ENCODE measurements at regions not wholly inside any gene's neighbourhood (a gene's known extent, or its start where the extent isn't known, plus 50 kb on each side); places are given as distances from the start of the nearest gene placed in this dataset.

DNA sequence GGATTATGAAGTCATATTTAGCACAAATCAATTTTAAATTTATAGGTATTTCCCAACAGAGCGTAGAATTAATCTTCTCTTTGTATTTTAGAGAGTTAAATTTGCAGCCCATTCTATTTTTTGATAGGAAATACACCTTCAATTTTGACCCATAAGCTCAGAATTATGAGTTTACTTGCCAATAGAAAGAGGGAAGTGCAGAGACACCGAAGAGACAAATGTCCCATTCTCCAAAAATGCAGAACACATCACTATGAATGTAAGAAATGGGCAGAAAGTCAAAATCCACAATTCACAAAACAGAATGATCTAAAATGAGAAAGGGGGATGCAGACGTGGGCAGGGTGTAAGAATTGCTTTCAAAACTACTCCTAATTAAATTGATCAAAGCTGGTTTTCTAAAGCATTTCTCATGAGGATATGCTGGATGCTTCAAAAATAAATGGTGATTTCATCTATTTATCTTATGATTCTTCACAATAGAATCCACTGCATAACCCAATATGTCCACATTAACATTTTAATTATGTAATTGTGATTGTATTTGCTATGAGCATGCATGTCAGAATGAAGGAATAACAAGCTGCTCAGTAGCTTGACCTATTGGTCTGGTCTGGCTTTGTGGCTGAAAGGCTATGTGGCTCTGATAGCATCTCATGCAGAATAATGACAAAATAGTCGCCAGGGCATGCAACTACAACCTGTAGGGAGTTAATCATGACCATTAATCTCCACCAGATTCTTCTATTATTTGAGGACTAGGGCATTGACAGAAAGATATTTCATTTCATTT lies 550.1 kb upstream of the CDH18 start:
- DNase-seq (ENCODE audit: low read depth): no peak

DNA sequence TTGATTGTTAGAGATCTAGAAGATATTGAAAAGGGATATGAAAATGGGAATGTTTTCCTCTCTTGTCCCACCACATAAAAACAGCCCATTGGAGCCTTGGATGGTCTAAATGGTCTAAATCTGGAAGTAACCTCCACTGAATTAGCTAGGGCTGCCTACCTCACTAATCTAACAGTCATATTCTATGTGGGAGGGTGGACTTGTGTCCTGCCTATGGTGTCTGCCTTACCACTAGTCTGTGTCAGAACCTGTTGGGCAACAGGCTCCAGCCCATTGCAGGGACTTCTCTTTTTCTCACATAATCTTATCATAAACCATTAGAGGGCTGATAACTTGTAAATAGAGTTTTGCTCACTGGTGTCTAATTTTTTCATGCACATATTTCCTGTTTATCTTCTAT lies 548.8 kb upstream of the CDH18 start:
- DNase-seq (ENCODE audit: low read depth): no peak

DNA sequence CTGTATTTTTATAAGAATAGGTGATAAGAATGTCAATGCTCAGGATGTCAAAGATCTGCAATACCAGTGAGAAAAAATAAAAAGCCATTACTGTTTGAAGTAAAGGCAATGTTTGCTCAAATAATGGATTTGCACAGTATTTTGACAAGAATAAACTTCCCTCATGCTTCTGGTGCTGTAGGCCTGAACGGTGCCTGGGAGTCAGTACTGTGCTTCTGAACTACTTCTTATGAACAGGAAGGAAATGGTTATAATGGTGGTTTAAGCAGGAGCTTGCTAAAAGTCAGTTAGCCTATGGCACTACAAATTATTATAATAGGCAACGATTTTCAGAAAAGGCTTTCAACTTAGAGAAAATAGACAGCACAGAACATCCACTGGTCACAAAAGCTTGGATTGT lies 548.3 kb upstream of the CDH18 start:
- no peak for DNase-seq (ENCODE audit: low read depth)

DNA sequence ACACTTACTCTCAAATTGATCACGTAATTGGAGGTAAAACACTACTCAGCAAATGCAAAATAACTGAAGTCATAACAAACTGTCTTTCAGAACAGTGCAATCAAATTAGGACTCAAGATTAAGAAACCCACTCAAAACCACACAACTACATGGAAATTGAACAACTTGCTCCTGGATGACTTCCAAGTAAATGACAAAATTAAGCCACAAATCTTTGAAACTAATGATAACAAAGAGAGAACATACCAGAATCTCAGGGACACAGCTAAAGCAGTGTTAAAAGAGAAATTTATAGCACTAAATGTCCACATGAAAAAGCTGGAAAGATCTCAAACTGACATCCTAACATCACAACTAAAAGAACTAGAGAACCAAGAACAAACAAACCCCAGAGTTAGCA lies 540.5 kb upstream of the CDH18 start:
- DNase-seq (ENCODE audit: low read depth): peak; percentile 11

DNA sequence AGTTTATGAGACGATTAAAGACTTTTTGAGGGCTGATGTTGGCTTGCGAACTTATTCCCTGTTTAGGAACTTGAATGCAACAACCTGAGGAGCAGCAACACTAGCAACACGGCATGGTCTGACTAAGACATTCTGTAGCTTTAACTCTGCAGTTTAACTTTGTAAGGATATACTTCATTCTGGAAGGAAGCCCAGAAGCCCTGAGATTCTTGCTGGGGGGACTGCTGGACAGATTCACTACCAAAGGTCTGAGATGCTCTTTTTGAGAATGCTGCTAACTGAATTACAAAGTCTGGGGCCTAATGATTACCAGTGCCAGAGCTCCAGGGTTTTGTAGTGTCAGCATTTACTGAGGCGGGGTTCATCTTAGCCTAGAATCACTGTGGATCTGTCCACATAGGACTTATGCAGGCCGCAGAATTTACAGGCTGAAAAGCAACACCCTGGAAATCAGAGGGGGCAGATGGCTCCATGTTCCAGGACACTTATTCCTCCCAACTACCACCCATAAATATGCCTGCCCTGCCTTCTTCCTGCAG lies 537.1 kb upstream of the CDH18 start:
- peak; percentile 88 for DNase-seq (ENCODE audit: low read depth)

DNA sequence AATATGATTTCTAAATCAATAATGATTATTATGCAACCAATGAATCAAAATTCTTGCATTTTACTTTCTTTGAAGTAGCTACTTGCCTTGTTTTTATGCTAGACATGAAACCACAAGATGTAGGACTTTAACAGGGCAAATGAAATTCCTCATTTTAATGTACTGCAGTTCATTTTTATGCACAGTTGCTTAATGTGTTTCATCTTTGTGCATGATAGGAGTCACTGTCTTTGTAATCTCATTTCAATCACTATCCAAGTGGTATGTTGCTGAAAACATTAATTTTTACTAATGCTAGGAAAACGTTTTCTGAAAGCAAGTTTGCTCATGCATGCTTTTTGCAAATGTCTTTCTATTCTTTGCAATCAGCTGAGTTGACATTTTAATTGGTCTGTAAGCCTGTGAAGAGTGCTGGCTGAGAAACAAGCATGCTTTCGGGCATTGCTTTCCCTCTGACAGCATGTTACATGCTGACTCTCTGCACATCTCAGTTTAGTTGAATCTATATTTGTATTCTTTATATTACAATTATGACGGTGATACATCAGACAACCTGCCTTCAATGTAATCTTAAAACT lies 535.0 kb upstream of the CDH18 start:
- DNase-seq (ENCODE audit: low read depth): no peak

DNA sequence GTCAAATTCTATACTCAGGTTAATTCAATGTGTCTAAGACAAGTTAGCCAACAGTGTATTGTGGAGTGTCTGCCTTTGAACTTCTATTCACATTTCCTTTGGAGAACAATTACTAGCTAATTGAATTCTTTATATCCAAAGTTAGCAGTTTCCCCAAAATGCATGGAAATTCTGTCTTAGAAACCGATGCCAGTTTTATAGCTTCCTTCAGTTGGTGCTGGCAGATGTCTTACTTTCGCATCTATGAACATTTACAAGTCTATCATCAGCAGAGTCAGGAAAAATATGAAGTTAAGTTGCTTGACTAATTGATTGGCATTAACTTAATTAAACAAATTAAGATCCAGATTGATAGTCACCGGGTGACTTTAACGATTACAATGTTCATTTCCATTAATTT lies 527.6 kb upstream of the CDH18 start:
- DNase-seq (ENCODE audit: low read depth): no peak

DNA sequence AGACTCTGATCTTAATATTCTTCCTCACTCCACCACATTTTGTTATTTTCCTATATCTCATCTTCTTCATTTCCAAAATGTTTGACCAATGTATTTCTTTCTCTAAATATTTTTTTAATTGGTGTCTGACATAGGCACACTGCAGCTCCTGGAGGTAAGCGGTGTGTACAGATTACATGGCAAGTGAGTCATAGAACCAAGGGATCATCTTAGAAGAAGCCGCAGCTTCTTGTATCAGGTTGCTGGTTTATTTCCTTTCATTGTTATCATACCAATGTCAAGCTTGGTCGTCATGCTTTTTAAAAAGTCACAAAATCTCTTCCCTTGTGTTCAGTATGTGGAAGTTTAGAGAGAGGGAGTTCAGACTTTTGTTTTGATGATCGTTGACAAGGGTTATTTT lies 526.1 kb upstream of the CDH18 start:
- peak; percentile 73 for DNase-seq (ENCODE audit: low read depth)

DNA sequence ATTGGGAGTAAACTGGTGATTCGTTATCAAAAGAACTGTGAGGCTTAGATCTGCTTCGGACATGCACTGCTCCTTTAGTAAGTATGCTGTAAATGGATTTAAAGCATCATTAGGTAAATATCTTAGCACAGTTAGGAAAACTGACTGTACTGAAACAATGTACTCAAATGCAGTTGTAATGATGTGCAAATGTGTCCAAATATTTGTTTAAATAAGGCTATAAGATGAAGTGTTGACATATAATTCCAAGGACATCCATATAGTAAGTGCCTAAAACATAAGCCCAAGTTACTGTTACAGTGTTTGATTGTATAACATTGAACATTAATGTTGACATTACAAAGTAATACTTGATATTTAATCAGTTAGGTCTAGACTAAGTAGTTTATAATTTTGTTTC lies 512.5 kb upstream of the CDH18 start:
- DNase-seq (ENCODE audit: low read depth): no peak

DNA sequence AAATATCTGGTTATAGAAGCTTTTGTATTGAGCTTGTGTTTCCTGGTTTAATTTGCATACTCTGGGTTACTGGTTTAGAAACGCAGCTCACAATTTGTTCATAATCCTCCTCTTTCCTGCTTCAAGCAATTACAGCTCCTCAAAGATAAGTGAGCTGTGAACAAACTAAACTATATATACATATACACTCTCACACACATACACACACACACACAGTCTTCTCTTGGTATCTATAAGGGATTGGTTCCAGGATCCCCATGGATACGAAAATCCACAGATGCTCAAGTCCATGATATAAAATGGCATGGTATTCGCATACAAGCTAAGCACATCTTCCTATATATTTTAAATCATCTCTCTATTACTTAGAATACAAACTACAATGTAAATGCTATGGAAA lies 510.9 kb upstream of the CDH18 start:
- DNase-seq (ENCODE audit: low read depth): no peak

DNA sequence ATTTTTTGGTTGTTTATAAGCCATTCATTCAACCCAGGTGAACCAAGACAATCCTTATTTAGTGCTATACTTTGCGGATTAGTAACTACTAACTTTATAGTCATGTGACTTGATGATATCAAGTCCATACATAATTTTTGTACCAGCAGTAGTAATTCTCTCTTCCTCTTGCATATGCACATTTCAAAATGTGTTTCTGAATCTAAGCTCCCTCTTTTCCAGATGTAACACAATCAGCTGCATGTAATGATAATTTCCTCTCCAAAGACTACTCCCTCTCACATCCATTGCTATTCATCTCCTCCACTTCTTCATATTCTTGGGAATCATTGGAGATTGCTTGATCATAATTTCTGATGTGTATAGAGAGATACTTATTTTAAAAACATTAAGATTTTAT lies 510.1 kb upstream of the CDH18 start:
- DNase-seq (ENCODE audit: low read depth): no peak

DNA sequence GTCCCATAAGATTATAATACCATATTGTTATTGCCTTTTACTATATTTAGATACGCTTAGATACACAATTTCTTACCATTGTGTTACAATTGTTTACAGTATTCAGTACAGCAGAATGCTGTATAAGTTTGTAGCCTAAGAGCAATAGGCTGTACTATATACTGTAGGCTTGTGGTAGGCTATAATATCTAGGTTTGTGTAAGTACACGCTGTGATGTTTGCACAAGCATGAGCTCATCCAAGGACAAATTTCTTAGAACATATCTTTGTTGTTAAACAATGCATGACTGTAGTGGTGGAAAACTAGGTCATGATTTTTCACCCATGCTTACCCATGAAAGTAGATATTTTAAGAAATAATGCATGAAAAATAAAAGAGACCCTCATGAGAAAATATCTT lies 509.4 kb upstream of the CDH18 start:
- peak; percentile 17 for DNase-seq (ENCODE audit: low read depth)

DNA sequence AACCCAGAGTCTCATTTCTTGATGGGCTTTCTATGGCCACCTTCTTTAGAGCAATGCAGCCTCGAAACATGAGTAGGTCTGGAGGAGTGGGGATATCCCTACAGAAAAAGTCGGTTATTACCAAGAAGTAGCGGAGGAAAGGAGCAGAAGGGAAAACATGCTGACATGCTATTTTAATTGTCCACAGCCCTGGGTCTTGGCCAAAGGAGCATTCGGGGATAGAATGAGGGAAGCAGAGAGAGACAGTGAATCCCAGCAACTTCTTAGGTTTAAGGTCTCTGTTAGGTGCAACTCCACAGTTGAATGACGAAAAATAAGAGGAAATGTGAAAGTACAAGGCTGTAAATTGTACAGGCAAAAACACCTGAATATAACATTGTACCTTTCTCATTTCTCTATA lies 506.7 kb upstream of the CDH18 start:
- no peak for DNase-seq (ENCODE audit: low read depth)

DNA sequence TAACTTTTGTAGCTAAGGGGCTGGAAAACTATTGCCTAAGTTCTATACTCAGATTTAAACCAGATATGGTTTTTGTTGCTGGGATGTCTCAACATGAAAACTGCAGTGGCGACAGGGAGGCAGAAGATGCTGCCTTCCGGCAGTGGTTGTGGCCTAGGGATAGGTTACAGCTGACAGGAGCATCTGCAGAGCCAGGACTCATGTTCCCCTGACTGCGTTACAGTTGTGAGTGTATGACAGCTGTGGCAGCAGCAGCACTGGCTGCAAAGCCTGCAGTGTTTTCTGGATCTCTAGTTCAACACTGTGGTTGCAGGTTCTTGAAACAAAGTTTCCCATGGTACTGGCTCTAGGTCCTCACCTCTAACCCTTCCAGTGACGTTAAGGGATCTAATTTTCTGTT lies 498.8 kb upstream of the CDH18 start:
- DNase-seq (ENCODE audit: low read depth): no peak

DNA sequence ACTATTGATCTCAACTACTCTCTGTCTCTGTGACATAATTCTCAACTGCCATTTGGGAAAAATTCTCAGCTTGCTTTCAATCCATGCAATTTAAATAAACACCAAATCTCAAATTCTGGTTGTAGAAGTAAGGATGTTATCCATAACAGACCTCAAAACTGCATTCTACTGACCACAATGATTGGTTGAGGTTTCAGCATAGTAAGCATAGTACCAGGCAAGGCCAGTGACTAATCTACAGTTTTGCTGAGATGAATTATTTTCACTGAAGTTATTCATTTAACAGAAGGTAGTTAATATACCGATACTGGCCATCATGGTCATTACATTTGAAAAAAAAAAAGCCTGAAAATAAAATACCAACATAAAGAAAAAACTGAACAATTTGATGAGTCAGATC lies 488.0 kb upstream of the CDH18 start:
- peak; percentile 14 for DNase-seq (ENCODE audit: low read depth)

DNA sequence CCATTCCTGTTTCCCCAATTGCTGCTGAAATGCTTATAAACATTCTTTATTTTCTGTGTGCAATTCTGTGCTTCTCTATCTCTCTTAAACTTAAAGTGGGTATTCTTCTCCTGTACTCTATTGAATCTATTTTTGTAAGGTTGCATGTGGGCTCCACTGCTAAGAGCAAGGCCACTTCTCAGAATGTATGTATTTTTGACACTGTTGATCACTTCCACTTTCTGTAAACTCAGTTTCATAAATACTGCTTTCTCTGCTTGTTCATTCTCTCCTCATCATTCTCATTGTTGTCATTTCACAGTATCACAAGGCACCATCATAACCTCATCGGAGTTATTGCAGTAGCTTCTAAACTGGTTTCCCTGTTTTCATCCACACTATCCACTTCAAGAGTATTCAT lies 483.0 kb upstream of the CDH18 start:
- no peak for DNase-seq (ENCODE audit: low read depth)

DNA sequence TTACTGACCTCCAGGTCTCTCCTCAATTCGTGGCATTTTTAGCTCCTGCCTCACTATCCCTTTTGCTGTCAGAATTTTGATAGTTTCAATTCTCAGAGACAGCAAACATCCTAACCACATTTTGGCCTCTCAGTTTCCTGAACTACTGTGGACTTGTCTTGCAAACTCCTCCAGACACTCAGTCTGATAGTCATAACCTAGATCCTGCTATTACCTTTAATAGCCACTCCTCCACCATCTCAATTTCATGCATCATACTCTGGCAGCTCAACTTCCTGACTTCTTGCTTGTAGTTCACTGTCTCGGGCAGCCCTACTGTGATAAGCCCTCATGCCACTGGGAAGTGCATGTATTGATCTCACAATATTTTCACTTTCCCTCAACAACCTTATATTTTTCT lies 481.8 kb upstream of the CDH18 start:
- DNase-seq (ENCODE audit: low read depth): no peak

DNA sequence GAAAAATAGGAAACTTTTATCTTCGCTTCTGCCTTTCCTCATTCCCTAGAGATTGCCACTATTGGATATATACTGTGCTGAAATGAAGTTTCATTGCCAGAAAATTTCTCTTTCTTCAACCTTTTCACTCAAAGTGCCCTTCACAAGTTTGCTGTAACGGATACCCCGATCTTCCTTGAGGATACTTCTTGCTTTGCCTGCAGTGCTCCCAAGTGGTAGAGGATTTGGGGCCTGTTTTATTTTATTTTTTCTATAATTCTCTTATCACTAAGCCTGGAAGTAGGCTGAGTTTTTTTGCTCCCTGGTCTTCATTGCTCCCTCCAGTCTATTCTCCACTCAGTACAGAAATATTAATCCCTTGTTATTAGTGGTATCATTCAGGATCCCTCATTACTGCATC lies 481.4 kb upstream of the CDH18 start:
- DNase-seq (ENCODE audit: low read depth): no peak

DNA sequence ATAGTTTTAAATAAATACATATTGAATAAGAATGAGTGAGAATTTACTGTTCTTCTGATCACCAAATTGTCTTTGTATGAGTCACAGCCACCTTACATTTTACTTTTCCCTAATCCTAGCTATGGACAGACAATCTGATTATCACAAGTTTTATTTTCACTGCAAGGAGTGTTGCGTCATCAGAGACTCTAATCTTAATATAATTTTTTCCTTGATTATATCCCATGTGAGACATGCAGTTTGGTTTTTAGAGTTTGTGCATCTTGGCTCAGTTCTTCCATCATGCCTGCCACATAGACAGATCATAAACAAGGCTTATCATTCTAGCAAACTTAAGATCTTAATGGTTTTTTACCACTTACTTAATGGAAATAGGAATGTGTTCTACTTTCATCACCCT lies 478.5 kb upstream of the CDH18 start:
- DNase-seq (ENCODE audit: low read depth): peak; percentile 4

DNA sequence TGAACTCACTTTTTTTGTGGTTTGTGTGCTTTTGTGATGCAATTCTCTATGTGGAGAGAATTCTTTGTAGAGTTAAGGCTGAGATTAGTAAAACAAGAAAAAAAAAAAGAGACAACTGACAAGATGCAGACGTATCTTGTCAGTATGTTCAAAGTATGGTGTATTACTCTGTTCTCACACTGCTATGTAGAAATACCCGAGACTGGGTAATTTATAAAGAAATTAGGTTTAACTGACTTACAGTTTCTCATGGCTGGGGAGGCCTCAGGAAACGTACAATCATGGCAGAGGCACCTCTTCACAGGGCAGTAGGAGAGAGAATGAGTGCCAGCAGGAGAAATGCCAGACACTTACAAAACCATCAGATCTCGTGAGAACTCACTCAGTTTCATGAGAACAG lies 475.2 kb upstream of the CDH18 start:
- no peak for DNase-seq (ENCODE audit: low read depth)

DNA sequence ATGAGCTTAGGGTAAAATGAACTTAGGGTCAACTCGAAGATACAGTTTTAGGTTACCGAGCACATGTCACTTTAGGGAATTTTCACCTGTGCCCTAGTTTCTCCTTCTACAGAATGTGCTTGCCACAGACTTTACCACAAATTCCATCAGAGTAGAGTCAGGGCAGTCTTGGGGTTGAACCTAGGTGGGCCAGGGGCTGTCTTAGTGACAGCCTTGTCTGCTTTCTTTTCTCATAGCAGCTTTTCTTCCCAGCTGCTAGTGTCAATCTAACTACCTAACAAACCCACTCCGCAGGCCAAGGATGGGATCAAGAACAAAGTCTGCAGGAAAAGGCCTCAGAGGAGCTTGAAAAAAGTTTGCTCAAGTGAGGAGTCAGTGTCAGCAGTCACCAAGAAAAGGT lies 458.1 kb upstream of the CDH18 start:
- DNase-seq (ENCODE audit: low read depth): peak; percentile 4

DNA sequence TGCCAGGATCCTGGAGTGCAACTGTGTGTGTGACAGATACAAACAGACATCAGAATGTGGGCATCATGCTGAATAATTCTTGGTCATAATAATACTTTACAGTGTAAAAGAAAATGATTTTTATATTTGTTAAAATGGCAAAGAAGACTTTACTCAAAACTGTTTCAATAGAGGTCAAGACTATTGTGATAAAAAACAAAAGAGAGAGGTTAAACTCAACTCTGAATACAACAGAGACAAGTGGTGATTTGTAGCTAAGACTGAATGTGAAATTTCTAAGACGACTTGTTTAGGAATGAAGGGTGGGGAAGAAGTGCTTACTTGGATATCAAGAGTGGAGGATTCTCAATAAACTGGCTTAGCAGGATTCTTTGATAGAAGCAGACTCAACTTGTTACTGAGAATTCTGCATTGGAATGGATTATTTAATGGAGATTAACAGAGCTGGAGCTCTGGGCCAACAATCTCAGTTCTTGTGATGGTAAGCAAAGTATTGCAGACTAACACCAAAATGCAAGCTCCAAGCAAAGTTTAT lies 457.4 kb upstream of the CDH18 start:
- DNase-seq (ENCODE audit: low read depth): no peak

DNA sequence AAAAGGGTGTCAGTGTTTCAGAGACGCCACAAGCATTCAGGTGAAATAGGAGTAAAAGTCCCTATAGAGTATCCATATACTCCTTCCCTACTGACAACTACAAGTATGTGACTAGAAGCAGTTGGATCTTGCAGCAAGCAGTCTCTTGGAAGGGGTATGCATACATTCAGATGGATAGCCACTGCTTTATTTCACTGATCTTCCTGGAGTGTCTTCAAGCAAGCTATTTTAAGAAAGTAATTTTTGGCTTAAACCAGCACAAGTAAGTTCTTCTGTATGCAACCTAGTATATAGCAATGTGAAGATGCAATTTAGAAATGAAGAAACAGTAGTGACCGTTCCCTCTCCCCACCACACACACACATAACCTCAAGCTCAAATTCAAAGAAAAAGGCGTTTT lies 446.8 kb upstream of the CDH18 start:
- DNase-seq (ENCODE audit: low read depth): no peak

All from iris pigment epithelial cell (primary cell).